Neural cell (in vitro differentiated cells): ENCODE measurements at regions not wholly inside any gene's neighbourhood (a gene's known extent, or its start where the extent isn't known, plus 50 kb on each side); places are given as distances from the start of the nearest gene placed in this dataset.

ENCODE experiments used
- H2AFZ ChIP-seq: fragments of 200-600, 300-800 bp; sonication (generic), shearing (Covaris generic); 2 replicates; pipeline ENCODE4 v1.6.0; 2014; ENCODE audit warnings: low read depth, mild to moderate bottlenecking, antibody characterized with exemption, low read length, moderate library complexity
- H3F3A ChIP-seq: fragments of 200-600 bp; shearing (Covaris generic); 2 replicates; pipeline ENCODE4 v1.6.1; 2016; ENCODE audit warnings: mild to moderate bottlenecking, moderate library complexity, mixed read lengths, antibody characterized with exemption, low read length; ENCODE audit not compliant: insufficient read depth, poor library complexity, severe bottlenecking
- H3K27ac ChIP-seq: fragments of 200-600, 300-800 bp; sonication (generic), shearing (Covaris generic); 2 replicates; pipeline ENCODE4 v1.5.1; 2014; ENCODE audit warnings: mild to moderate bottlenecking, low read length, moderate library complexity
- H3K27me3 ChIP-seq: fragments of 300-800, 200-600 bp; sonication (generic), shearing (Covaris generic); 2 replicates; pipeline ENCODE4 v1.6.0; 2014; ENCODE audit warnings: mild to moderate bottlenecking, low read depth, low read length, moderate library complexity; ENCODE audit not compliant: insufficient read depth
- H3K36me3 ChIP-seq: fragments of 300-800, 200-600 bp; sonication (generic), shearing (Covaris generic); 2 replicates; pipeline ENCODE4 v1.5.1; 2014; ENCODE audit warnings: mild to moderate bottlenecking, antibody characterized with exemption, low read length, moderate library complexity; ENCODE audit not compliant: insufficient read depth
- H3K4me2 ChIP-seq: fragments of 300-800, 200-600 bp; sonication (generic), shearing (Covaris generic); 2 replicates; pipeline ENCODE4 v1.6.0; 2014; ENCODE audit warnings: mild to moderate bottlenecking, low read length
- H3K4me3 ChIP-seq: fragments of 300-800, 200-600 bp; sonication (generic), shearing (Covaris generic); 2 replicates; pipeline ENCODE4 v1.5.1; 2014; ENCODE audit warnings: mild to moderate bottlenecking, low read length, moderate library complexity
- H3K79me2 ChIP-seq: fragments of 200-600 bp; shearing (Covaris generic); replicated peaks from 2 replicates; pipeline ENCODE4 v1.6.0; 2014; ENCODE audit warnings: mild to moderate bottlenecking, low read length, moderate library complexity; ENCODE audit not compliant: insufficient read depth
- H3K9ac ChIP-seq: fragments of 300-800, 200-600 bp; sonication (generic), shearing (Covaris generic); 2 replicates; pipeline ENCODE4 v1.6.1; 2016; ENCODE audit warnings: mild to moderate bottlenecking, low read length, mixed read lengths
- H3K9me2 ChIP-seq: fragments of 200-600 bp; shearing (Covaris generic); 2 replicates; pipeline ENCODE4 v1.6.1; 2016; ENCODE audit warnings: mild to moderate bottlenecking, low read length, mixed read lengths; ENCODE audit not compliant: insufficient read depth
- H3K9me3 ChIP-seq: fragments of 200-600, 300-800 bp; sonication (generic), shearing (Covaris generic); 2 replicates; pipeline ENCODE4 v1.6.1; 2016; ENCODE audit warnings: mild to moderate bottlenecking, mixed run types, low read length, moderate library complexity, mixed read lengths
- H4K20me1 ChIP-seq: fragments of 200-600 bp; shearing (Covaris generic); 2 replicates; pipeline ENCODE4 v1.6.1; 2016; ENCODE audit warnings: mild to moderate bottlenecking, mixed run types; ENCODE audit not compliant: insufficient read depth
- EP300 ChIP-seq: fragments of 450-650 bp; conservative IDR thresholded peaks from 2 replicates; pipeline ENCODE4 v1.6.1; 2014; ENCODE audit warnings: antibody characterized with exemption, mild to moderate bottlenecking, moderate library complexity; ENCODE audit not compliant: poor library complexity, severe bottlenecking
- EZH2 ChIP-seq: fragments of 200-600, 300-800 bp; shearing (Covaris generic), sonication (generic); IDR thresholded peaks from 2 replicates; pipeline ENCODE4 v1.6.1; 2014; ENCODE audit warnings: antibody characterized with exemption, low read length, borderline replicate concordance, mild to moderate bottlenecking; ENCODE audit not compliant: insufficient read depth, poor library complexity, severe bottlenecking
- MXI1 ChIP-seq: fragments of 450-650 bp; conservative IDR thresholded peaks from 2 replicates; pipeline ENCODE4 v1.6.1; 2014; ENCODE audit warnings: antibody characterized with exemption, mild to moderate bottlenecking; ENCODE audit not compliant: poor library complexity, severe bottlenecking
- POLR2AphosphoS5 ChIP-seq: IDR thresholded peaks from 2 replicates; pipeline ENCODE4 v1.6.1; 2012
- RAD21 ChIP-seq: fragments of 450-650 bp; conservative IDR thresholded peaks from 2 replicates; pipeline ENCODE4 v1.6.1; 2014; ENCODE audit warnings: antibody characterized with exemption, mild to moderate bottlenecking, moderate library complexity
- SMC3 ChIP-seq: fragments of 450-650 bp; conservative IDR thresholded peaks from 2 replicates; pipeline ENCODE4 v1.6.1; 2014; ENCODE audit warnings: antibody characterized with exemption, mild to moderate bottlenecking, moderate library complexity; ENCODE audit not compliant: poor library complexity
- TAF1 ChIP-seq: IDR thresholded peaks from 2 replicates; pipeline ENCODE4 v1.6.1; 2012; ENCODE audit warnings: low read depth
- TF ChIP-seq, protein P1 (sequence below): fragments of 450-650 bp; IDR thresholded peaks from 2 replicates; pipeline ENCODE4 v1.5.1; 2014; ENCODE audit warnings: antibody characterized with exemption, mild to moderate bottlenecking, moderate library complexity; ENCODE audit not compliant: poor library complexity, severe bottlenecking
- TF ChIP-seq, protein P2 (sequence below): IDR thresholded peaks from 2 replicates; pipeline ENCODE4 v1.6.1; 2012; ENCODE audit warnings: borderline replicate concordance

DNA sequence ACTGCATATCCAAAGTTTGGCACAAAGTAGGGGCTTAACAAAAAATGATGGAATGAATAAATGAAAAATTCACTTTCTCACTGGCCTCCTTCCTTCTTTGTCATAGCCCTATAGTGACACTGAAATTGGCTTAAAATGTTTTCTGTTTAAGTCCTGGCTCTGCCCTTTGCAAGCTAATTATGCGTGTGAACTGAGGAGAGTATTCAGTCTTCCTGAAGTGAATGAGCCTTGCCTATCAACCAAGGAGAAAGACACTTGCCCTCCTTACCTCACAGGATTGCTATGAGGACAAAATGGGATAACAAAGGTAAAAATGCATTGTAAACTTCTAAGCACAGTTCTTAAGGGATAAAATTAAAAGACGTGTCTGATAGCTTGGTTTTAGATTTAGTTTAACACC lies 729.8 kb upstream of the ANO3 start:
- Histone ChIP-seq H3F3A (no peaks in the 10 kb centered on the region), H3K9me3 (no peaks in the 10 kb centered on the region), H4K20me1 (no peaks in the 10 kb centered on the region), H3K4me3 (no peak overlapping the region), H2AFZ (no peak overlapping the region), H3K27me3 (no peaks in the 10 kb centered on the region), H3K27ac (no peak overlapping the region), H3K9me2 (no peaks in the 10 kb centered on the region), H3K36me3 (no peaks in the 10 kb centered on the region), H3K79me2 (no peaks in the 10 kb centered on the region), H3K4me2 (no peak overlapping the region), H3K9ac (no peak overlapping the region)
- no peak for TF ChIP-seq POLR2AphosphoS5
- TF ChIP-seq RAD21 = no peak

DNA sequence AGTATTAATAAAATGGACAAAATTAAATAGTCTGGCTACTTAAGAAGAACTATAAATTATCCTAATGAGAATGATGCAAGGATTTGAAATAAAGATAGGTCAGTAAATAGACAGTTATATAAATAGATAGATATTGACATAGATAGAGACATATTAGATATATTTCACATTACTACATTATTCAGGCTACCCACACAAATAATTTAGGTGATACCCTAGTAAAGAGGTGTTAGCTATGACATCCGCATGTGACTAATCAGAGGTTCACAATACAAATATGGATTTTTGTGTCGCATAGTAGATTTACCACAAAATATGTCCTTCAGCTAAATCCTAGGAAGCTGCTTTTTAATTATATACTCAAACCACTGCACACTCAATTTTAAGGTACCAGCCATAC lies 729.0 kb upstream of the ANO3 start:
- no peak overlapping the region for H2AFZ ChIP-seq
- H3K9me2 ChIP-seq = no peaks in the 10 kb centered on the region
- no peaks in the 10 kb centered on the region for H3K79me2 ChIP-seq
- H3K27ac ChIP-seq = no peak overlapping the region
- no peak overlapping the region for H3K9ac ChIP-seq
- H3K4me2 ChIP-seq = no peak overlapping the region
- H3K4me3 ChIP-seq = no peak overlapping the region
- no peaks in the 10 kb centered on the region for H3K36me3 ChIP-seq
- H3K9me3 ChIP-seq = no peaks in the 10 kb centered on the region
- no peaks in the 10 kb centered on the region for H3F3A ChIP-seq
- TF ChIP-seq, protein P1, sequence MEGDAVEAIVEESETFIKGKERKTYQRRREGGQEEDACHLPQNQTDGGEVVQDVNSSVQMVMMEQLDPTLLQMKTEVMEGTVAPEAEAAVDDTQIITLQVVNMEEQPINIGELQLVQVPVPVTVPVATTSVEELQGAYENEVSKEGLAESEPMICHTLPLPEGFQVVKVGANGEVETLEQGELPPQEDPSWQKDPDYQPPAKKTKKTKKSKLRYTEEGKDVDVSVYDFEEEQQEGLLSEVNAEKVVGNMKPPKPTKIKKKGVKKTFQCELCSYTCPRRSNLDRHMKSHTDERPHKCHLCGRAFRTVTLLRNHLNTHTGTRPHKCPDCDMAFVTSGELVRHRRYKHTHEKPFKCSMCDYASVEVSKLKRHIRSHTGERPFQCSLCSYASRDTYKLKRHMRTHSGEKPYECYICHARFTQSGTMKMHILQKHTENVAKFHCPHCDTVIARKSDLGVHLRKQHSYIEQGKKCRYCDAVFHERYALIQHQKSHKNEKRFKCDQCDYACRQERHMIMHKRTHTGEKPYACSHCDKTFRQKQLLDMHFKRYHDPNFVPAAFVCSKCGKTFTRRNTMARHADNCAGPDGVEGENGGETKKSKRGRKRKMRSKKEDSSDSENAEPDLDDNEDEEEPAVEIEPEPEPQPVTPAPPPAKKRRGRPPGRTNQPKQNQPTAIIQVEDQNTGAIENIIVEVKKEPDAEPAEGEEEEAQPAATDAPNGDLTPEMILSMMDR = no peak
- TF ChIP-seq EP300 = no peak
- no peak for TF ChIP-seq SMC3
- TF ChIP-seq, protein P2, sequence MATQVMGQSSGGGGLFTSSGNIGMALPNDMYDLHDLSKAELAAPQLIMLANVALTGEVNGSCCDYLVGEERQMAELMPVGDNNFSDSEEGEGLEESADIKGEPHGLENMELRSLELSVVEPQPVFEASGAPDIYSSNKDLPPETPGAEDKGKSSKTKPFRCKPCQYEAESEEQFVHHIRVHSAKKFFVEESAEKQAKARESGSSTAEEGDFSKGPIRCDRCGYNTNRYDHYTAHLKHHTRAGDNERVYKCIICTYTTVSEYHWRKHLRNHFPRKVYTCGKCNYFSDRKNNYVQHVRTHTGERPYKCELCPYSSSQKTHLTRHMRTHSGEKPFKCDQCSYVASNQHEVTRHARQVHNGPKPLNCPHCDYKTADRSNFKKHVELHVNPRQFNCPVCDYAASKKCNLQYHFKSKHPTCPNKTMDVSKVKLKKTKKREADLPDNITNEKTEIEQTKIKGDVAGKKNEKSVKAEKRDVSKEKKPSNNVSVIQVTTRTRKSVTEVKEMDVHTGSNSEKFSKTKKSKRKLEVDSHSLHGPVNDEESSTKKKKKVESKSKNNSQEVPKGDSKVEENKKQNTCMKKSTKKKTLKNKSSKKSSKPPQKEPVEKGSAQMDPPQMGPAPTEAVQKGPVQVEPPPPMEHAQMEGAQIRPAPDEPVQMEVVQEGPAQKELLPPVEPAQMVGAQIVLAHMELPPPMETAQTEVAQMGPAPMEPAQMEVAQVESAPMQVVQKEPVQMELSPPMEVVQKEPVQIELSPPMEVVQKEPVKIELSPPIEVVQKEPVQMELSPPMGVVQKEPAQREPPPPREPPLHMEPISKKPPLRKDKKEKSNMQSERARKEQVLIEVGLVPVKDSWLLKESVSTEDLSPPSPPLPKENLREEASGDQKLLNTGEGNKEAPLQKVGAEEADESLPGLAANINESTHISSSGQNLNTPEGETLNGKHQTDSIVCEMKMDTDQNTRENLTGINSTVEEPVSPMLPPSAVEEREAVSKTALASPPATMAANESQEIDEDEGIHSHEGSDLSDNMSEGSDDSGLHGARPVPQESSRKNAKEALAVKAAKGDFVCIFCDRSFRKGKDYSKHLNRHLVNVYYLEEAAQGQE = no peak
- no peak for TF ChIP-seq POLR2AphosphoS5
- TF ChIP-seq RAD21 = no peak
- TF ChIP-seq EZH2 = no peak
- TF ChIP-seq MXI1 = no peak
- TF ChIP-seq TAF1 = no peak
- no peaks in the 10 kb centered on the region for H3K27me3 ChIP-seq
- no peaks in the 10 kb centered on the region for H4K20me1 ChIP-seq

DNA sequence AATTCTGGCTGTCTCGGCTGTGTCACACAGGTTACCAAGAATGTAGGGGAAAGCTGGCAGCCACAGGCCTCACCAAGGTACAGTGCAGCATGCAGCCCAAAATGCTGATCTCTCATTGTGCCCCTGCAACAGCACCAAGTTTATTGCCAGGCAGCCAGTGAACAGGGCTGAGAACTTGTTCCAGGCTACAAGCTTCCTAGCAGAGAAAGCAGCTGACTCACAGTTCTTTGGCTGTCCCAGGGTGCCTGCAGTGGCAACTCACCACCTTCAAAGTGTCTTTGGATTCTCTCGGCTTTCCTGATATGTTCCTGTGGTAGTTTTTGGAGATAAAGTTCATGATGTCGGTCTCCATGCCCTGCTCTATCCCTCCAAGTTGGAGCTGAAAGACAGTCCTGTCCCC lies 719.1 kb upstream of the ANO3 start:
- no peak overlapping the region for H3K27ac ChIP-seq
- H3F3A ChIP-seq = no peaks in the 10 kb centered on the region
- no peak overlapping the region for H3K4me3 ChIP-seq
- H3K9me2 ChIP-seq = no peaks in the 10 kb centered on the region
- H3K27me3 ChIP-seq = no peaks in the 10 kb centered on the region
- H3K36me3 ChIP-seq = no peaks in the 10 kb centered on the region
- H3K79me2 ChIP-seq = no peaks in the 10 kb centered on the region
- TF ChIP-seq POLR2AphosphoS5 = no peak
- TF ChIP-seq, protein P2 = no peak
- TF ChIP-seq EP300 = no peak
- TF ChIP-seq RAD21 = no peak
- TF ChIP-seq, protein P1 = no peak
- TF ChIP-seq EZH2 = no peak
- no peak for TF ChIP-seq TAF1
- TF ChIP-seq SMC3 = no peak
- TF ChIP-seq MXI1 = no peak
- H3K4me2 ChIP-seq = no peak overlapping the region
- H2AFZ ChIP-seq = no peak overlapping the region
- H4K20me1 ChIP-seq = no peaks in the 10 kb centered on the region
- H3K9me3 ChIP-seq = no peaks in the 10 kb centered on the region
- no peak overlapping the region for H3K9ac ChIP-seq
